ENCODE measurements at regions not wholly inside any gene's neighbourhood (a gene's known extent, or its start where the extent isn't known, plus 50 kb on each side); places are given as distances from the start of the nearest gene placed in this dataset.
"Not testable (repeated sequence)": the region's sequence is repeated elsewhere in the genome, so short reads cannot be mapped to it uniquely, and the experiment has no call there.

- TF ChIP-seq, protein P1, sequence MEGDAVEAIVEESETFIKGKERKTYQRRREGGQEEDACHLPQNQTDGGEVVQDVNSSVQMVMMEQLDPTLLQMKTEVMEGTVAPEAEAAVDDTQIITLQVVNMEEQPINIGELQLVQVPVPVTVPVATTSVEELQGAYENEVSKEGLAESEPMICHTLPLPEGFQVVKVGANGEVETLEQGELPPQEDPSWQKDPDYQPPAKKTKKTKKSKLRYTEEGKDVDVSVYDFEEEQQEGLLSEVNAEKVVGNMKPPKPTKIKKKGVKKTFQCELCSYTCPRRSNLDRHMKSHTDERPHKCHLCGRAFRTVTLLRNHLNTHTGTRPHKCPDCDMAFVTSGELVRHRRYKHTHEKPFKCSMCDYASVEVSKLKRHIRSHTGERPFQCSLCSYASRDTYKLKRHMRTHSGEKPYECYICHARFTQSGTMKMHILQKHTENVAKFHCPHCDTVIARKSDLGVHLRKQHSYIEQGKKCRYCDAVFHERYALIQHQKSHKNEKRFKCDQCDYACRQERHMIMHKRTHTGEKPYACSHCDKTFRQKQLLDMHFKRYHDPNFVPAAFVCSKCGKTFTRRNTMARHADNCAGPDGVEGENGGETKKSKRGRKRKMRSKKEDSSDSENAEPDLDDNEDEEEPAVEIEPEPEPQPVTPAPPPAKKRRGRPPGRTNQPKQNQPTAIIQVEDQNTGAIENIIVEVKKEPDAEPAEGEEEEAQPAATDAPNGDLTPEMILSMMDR (conservative IDR thresholded peaks at IDR 0.05; ENCODE audit: low read depth, low read length): not testable (repeated sequence)
- TF ChIP-seq EZH2 (IDR thresholded peaks at IDR 0.05; ENCODE audit: low read length, unreplicated experiment); EZH2phosphoT487 (IDR thresholded peaks at IDR 0.05; ENCODE audit: borderline replicate concordance, low read length): not testable (repeated sequence)
These were observed 290.5 kb upstream of the GATB start for GRCh38 chr4:152051332-152051731.

Data from PC-3 (cell line).